ENCODE measurements at regions not wholly inside any gene's neighbourhood (a gene's known extent, or its start where the extent isn't known, plus 50 kb on each side); places are given as distances from the start of the nearest gene placed in this dataset.

DNA sequence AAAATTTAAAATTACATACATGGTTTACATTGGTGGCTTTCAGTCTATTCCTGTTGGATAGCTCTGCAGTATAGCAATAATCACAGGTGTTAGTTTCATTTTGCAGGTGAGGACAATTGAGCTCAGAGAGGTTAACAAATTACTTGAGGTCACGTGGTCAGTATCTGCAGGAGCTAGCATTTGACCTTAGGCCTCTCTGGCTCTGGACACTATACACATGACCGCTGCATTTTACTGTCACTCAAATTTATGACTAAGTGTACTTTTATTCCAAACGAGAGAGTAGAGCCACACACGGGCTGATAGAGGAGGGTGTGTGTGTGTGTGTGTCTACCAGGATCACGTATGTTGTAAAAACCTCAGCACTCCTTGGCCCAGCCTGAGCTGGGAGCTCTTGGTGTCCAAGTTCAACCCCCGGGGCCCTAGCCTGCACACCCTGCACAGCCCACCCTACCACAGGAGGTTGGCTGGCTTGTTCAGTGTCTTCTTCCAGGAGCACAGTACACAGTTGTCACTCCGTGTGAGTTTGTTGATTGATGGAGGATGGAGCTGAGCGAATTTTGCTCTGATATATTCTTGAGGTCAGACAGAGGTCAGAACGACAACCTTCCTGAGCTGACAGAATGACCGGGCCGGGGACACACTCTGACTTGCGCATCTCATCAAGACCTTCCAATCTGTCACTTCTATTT lies 272.7 kb downstream of the GFRA1 start:
- Histone ChIP-seq H3K4me3 (no peak overlapping the region), H3K27me3 (no peaks in the 10 kb centered on the region), H3K4me1 (no peaks in the 10 kb centered on the region), H3K27ac (no peak overlapping the region), H3K36me3 (no peaks in the 10 kb centered on the region), H3K9me3 (no peaks in the 10 kb centered on the region)
- peak; percentile 17 for ATAC-seq
- TF ChIP-seq, protein P1, sequence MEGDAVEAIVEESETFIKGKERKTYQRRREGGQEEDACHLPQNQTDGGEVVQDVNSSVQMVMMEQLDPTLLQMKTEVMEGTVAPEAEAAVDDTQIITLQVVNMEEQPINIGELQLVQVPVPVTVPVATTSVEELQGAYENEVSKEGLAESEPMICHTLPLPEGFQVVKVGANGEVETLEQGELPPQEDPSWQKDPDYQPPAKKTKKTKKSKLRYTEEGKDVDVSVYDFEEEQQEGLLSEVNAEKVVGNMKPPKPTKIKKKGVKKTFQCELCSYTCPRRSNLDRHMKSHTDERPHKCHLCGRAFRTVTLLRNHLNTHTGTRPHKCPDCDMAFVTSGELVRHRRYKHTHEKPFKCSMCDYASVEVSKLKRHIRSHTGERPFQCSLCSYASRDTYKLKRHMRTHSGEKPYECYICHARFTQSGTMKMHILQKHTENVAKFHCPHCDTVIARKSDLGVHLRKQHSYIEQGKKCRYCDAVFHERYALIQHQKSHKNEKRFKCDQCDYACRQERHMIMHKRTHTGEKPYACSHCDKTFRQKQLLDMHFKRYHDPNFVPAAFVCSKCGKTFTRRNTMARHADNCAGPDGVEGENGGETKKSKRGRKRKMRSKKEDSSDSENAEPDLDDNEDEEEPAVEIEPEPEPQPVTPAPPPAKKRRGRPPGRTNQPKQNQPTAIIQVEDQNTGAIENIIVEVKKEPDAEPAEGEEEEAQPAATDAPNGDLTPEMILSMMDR (IDR thresholded peaks at IDR 0.05), result no peak
- intact Hi-C loops (cut with DNase I), result no loop called here
- DNase-seq, result no peak

Data from upper lobe of right lung (tissue), 1 donor.